Neural crest cell (in vitro differentiated cells): ENCODE measurements at regions not wholly inside any gene's neighbourhood (a gene's known extent, or its start where the extent isn't known, plus 50 kb on each side); places are given as distances from the start of the nearest gene placed in this dataset.

Experiments
- DNase-seq: peaks from one replicate; pipeline ENCODE4 v3.0.0; 2021; ENCODE audit warnings: low read depth, mixed read lengths, low spot score
- H3K27ac Mint-ChIP-seq: one replicate; pipeline ENCODE4 v1.8.0; 2021; ENCODE audit warnings: mild to moderate bottlenecking, mixed read lengths; ENCODE audit not compliant: unreplicated experiment
- H3K27me3 Mint-ChIP-seq: 2 replicates; pipeline ENCODE4 v1.8.0; 2021; ENCODE audit warnings: low read depth, mild to moderate bottlenecking, mixed read lengths
- H3K36me3 Mint-ChIP-seq: 2 replicates; pipeline ENCODE4 v1.8.0; 2021; ENCODE audit warnings: low read depth, mild to moderate bottlenecking, mixed read lengths
- H3K4me1 Mint-ChIP-seq: 2 replicates; pipeline ENCODE4 v1.8.0; 2021; ENCODE audit warnings: mixed read lengths
- H3K4me3 Mint-ChIP-seq: one replicate; pipeline ENCODE4 v1.8.0; 2021; ENCODE audit warnings: mild to moderate bottlenecking, mixed read lengths
- H3K9me3 Mint-ChIP-seq: 2 replicates; pipeline ENCODE4 v1.8.0; 2021; ENCODE audit warnings: mixed read lengths
- TF ChIP-seq, protein P1 (sequence below): fragments of 200-600 bp; sonication (generic); conservative IDR thresholded peaks from 2 replicates; pipeline ENCODE4 v1.5.0; 2021; ENCODE audit warnings: antibody characterized with exemption, mild to moderate bottlenecking

- H3K27me3 Mint-ChIP-seq: no peaks in the 10 kb centered on the region
- no peak overlapping the region for H3K4me3 Mint-ChIP-seq
- DNase-seq: no peak
- no peaks in the 10 kb centered on the region for H3K36me3 Mint-ChIP-seq
- H3K9me3 Mint-ChIP-seq: no peaks in the 10 kb centered on the region
- peaks cover 11% of the 10 kb centered on the region for H3K4me1 Mint-ChIP-seq
- TF ChIP-seq, protein P1, sequence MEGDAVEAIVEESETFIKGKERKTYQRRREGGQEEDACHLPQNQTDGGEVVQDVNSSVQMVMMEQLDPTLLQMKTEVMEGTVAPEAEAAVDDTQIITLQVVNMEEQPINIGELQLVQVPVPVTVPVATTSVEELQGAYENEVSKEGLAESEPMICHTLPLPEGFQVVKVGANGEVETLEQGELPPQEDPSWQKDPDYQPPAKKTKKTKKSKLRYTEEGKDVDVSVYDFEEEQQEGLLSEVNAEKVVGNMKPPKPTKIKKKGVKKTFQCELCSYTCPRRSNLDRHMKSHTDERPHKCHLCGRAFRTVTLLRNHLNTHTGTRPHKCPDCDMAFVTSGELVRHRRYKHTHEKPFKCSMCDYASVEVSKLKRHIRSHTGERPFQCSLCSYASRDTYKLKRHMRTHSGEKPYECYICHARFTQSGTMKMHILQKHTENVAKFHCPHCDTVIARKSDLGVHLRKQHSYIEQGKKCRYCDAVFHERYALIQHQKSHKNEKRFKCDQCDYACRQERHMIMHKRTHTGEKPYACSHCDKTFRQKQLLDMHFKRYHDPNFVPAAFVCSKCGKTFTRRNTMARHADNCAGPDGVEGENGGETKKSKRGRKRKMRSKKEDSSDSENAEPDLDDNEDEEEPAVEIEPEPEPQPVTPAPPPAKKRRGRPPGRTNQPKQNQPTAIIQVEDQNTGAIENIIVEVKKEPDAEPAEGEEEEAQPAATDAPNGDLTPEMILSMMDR: no peak
- no peak overlapping the region for H3K27ac Mint-ChIP-seq
Observed at GRCh38 chr13:31946091-31946770, 85.3 kb upstream of the FRY start.

DNA sequence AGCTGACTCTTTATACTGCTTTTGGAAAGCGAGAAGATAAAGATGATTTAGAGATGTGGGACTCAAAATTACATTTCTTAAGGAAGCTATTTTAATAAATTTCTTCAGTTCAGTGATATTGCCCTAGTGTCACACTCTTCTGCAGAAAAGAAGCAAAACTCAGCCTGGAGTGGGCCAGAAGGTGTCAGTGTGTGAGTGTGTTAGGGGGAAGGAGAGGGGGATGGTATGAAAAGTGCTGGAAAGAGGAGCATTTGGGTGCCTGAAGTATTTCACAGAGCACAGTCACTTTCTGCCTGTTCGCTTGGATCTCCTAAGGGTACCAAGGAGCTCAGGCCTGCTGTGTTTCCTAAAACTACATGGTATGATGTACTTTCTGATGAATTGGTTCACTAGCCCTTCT, 84.5 kb upstream of the FRY start:
- Mint-ChIP-seq H3K4me3 (no peak overlapping the region), H3K9me3 (no peaks in the 10 kb centered on the region), H3K27me3 (no peaks in the 10 kb centered on the region), H3K36me3 (no peaks in the 10 kb centered on the region), H3K4me1 (peaks cover 11% of the 10 kb centered on the region), H3K27ac (no peak overlapping the region)
- TF ChIP-seq, protein P1: no peak
- DNase-seq: no peak

DNA sequence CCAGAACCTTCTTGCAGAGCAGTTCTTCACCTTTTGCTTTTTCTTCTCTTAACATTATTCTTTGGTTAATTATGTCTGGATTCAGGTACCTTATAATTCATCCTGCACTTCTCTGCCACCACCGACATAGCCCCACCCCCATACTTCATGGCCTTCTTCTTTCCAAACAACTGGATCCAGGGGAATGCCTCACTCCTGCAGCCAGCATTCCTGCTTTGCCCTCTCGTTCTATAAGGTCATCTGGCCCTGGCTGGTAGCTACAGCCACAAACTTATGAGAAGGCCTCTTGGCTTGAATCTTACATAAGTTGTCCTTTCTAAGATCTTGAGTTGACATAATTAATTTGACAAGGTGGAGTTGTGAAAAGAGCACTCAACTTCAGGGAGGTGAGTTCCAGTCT, 84.1 kb upstream of the FRY start:
- Mint-ChIP-seq H3K27me3 (no peaks in the 10 kb centered on the region), H3K27ac (no peak overlapping the region), H3K4me1 (peaks cover 11% of the 10 kb centered on the region), H3K9me3 (no peaks in the 10 kb centered on the region), H3K4me3 (no peak overlapping the region), H3K36me3 (no peaks in the 10 kb centered on the region)
- TF ChIP-seq, protein P1: no peak
- no peak for DNase-seq

DNA sequence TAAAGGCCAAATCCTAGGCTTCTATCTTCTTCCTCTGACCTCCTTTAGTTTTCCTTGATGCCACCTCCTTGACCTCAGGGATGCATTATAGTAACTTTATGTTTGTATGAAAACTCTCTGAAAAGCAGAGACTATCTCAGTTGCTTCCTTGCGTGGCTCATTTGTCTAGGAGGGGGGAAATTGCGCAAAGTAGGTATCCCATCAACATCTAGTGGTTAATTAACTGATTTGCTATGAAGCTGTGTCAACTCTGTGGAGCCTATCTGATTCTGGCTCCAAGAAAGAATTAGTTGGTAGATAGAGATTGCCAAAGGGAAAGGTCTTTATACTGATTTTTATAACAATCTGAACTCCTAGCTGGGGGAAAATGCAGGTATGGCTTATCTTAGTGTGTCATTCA, 82.1 kb upstream of the FRY start:
- Mint-ChIP-seq H3K27me3 (no peaks in the 10 kb centered on the region), H3K36me3 (no peaks in the 10 kb centered on the region), H3K4me1 (peaks cover 5% of the 10 kb centered on the region), H3K27ac (no peak overlapping the region), H3K4me3 (no peak overlapping the region), H3K9me3 (no peaks in the 10 kb centered on the region)
- no peak for DNase-seq
- TF ChIP-seq, protein P1: no peak

DNA sequence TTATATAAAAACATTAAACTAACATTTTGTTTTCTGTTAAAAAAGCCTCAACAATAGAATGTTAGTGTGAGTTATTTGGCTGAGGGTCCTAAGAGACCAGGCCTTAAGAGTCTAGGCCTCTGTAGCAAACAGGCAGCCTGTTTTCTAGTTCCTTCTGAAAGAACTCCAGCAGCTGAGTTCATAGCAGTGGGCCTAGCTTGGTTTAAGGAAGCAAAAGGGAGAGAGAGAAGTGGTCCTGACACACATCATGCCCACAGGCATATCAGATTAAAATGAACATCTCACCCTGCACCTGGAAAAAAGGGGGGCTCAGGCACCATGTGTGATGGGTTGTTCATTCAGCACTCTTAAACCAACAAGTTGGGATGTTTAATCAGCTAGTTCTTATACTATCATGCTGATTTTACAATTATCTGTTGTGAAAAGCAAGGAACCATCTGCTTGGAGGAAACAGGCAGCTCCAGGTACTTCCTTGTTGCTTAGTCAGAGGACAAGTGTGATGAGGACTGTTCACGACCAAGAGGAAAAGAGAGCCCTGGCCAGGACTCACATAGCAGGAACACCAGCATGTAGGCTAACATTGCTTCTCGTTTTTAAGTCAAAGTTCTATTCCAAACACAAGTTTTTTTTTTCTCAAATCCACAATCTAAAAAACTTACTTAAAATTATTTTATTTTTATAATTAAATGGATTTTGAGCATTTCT, 81.3 kb upstream of the FRY start:
- Mint-ChIP-seq H3K9me3 (no peaks in the 10 kb centered on the region), H3K4me1 (no peaks in the 10 kb centered on the region), H3K27ac (no peak overlapping the region), H3K27me3 (no peaks in the 10 kb centered on the region), H3K36me3 (no peaks in the 10 kb centered on the region), H3K4me3 (no peak overlapping the region)
- TF ChIP-seq, protein P1: no peak
- DNase-seq: no peak
